Fibroblast of skin of scalp (primary cell): ENCODE measurements at regions not wholly inside any gene's neighbourhood (a gene's known extent, or its start where the extent isn't known, plus 50 kb on each side); places are given as distances from the start of the nearest gene placed in this dataset.
A peak's percentile ranks its signal among the peaks of the same experiment; 100 is the strongest.

Experiments
- DNase-seq: peaks from one replicate; pipeline ENCODE4 v3.0.0-alpha.2; 2013

DNA sequence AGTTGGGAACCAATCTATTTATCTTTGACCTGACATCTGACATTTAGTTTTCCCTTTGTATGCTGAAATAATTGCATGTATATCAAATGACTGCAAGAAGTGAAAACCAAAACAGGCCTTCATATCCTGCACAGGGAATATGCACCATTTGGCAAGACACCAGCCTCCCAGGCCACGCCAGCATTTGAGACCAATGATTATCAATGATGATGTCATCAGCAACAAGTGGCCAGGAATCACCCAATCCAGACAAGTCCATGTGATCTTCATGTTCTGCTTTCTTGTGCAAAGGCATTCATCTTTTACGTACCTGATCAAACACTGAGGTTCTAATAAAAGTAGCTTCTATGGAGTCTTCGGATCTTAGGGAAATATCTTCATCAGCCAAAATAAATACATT, 107.4 kb upstream of the TENT5A start:
- peak; percentile 23 for DNase-seq

DNA sequence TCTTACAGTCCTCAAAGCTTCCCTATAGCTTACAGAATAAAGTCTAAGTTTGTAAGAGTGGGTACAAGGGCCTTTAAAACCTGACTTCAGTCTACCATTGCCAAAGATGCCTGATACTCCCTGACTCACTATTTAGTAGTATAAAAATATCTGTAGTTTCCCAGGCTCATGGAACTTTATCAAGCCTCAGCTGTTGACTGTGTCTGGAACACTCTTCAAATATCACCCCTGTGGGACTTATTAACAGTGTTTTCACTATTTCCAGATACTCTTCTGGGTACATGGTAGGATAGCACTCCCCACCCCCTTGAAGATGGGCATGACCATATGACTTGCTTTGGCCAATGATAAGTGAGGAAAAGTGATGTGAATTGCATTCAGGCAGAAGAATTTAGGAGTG, 105.3 kb upstream of the TENT5A start:
- no peak for DNase-seq

DNA sequence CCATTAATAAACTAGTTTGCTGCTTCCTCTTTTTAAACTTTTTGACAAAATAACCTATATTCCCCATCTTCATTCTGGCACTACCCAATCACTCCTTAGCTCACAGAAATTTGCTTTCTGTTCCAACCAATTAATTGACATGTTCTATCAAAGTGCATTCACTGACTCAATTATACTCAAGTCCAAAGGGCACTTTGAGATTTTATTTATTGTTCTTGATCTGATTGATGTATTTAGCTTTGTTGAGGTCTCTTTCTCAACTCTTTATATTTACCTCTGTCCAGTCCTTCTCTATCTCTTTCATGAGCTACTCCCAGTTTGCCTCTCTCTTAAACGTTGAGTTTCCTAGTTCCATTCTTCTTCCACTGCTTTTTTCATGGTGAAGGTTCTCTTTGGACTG, 104.4 kb upstream of the TENT5A start:
- no peak for DNase-seq

DNA sequence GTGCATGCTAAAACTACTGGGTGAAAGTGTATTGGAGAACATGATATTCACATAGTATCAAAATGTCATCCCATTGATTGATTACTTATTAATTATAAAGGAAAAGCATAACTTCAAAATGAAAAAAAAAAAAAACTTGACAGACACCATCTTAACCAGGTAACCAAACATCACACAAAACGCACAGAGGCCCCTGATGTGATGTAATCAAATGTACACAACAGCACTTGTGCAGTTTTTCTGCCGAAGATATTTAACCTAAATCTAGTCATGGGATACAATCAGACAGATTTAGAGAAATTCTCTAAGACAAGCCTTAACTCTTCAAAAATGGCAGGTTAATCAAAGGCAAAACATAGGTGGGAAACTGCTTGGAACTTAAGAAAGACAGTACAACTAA, 102.0 kb upstream of the TENT5A start:
- no peak for DNase-seq

DNA sequence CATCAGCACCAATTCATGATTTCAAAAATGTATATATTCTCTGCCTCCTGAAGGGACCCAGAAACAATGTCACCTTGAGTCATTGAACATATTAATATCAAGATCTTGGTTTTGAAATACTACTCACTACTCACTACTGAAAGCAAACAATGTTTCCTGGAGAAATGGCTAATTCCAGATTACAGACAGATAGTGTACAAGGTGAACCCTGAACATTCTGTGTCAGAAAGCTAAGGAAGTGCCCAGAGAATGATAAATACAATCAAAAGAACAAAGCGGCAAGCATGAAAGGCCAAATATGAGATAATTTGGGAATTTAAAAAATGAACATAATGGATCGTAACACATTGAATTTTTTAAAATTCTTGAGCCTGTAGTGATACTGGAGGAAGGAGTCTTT, 101.5 kb upstream of the TENT5A start:
- DNase-seq: no peak

DNA sequence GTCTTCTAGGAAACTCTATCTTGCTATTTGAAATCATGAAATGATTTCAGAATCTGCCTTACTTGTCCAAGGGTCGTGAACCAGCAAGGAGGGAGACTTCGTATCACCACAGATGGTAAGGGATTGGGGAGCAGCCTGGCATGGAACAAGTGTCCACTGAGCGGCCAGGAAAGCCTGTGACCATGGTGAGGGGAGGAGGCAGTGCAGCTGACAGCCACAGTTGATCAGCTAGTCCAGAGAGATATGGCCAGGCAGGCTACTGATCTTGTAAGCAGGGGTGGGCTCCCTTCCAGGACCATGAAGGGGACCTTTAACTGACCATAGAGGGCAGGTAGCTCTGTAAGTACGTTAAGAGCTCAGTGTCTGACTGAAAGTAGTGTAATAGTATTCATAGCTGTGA, 96.8 kb upstream of the TENT5A start:
- no peak for DNase-seq

DNA sequence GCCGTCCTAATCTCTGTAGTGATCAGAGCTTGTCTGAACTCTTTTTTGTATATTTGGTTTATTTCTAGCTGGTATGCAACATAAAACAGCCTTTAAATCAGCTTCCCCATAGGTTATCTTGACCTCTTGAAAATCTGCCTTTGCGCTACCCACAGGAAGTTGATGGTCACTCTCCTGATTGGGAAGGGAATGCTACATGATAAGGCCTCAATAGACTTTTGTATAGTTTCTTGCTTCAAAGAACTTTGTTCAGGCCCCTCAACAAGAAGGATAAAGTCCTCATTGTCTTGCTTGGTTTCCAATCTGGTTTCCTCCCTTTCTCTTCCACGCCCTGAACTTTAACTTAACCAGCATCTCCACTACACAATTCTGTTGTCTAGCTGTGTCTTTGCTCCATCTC, 95.4 kb upstream of the TENT5A start:
- no peak for DNase-seq

DNA sequence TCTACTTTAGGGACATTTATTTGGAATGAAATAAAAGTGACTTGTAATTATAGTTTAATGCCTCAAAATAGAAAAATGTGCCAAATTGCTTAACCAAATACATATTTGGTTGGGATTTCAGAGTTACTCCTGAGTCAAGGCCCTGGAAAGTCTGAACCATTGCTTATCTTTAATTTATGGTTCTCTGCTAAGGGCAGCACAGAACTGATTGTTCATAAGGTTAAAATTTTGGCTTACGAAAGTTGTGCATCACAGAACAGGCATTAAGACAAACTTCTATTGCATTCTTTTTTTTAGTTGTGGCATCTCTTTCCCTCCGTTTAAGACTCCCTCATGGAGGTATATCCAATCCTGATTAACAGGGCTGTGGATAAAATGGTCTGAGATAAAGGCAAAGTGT, 92.2 kb upstream of the TENT5A start:
- DNase-seq: no peak

DNA sequence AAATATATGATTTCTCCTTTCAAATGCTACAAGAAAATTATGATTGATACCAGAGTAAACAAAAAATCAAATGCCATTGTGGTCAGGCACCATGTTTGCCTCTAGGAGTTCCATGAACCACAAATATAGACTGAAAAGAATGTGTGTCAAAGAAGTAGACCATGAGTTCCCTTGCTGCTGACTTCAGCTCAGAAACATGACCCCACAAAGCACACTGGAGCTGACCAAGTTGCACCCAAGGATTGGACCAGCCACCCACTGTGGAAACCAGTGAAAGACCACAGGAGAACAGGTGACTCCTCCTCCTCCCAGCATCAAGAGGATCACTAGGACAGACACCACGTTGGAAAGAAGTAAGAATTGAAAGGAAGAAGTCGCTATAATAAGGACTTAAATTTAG, 90.8 kb upstream of the TENT5A start:
- DNase-seq: no peak

DNA sequence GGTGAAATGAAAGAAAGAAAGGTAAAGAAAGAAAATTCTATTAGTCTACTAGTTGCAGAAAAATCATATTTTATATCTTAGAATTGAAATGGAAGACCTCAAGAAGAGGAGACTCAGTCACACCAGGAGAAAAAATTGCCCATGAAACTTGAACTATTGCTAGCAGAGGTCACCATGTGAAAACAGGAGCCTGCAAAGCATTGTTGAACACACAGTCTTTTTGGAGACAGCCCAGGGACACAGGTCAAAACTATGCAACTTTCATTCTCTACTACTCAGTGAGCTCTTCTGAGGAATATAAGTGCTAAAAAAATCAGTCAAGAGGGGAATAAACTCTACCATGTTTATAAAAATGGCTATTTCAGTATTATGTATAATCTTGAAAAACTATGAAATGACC, 89.8 kb upstream of the TENT5A start:
- no peak for DNase-seq

DNA sequence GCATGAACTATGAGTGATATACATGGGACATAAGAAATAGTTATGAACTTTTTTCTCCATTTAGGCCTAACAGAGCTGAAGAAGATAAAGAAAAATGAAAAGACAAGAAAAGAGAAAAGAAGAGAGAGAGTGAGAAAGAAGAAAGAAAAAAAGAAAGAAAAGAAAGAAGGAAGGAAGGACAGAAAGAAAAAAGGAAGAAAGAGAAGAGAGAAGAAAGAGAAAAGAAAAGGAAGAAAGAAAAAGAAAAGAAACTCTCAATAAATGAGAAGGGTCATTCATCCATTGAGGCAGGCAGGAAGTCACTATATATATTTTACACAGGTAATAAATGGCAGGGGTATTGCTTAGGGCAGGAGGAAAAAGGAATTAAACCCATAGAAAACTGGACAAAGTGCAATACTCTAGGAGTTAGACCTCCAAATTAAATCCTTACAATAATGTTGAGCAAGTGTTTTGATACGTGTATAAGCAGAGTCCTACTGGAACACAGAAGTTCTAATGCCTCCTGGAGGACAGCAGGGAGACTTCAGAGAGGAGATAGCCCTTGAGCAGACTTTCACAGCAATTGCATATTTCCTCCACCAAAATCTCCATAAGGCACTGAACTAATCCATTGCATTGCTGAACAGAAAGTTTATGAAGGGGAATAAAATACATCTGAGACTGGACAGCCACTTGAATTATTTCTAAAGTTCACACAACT, 86.4 kb upstream of the TENT5A start:
- no peak for DNase-seq

DNA sequence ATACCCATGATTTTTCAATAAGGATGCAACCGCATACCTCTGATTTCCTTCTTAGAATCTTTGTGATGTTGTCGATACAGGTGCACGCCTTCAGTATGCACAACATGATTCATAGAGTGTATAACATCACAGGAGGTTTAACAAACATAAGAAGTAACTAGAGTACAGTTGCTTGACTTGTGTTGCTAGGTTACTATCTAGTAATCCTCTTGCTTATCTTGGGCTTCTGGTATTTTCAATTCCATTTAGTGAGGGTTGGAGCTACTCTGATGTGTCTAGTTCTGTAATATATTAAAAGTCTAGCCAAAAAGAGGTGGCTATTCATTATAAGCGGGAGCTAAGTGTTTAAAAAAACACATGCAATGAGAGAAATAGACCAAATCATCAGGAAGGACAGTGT, 85.5 kb upstream of the TENT5A start:
- no peak for DNase-seq

DNA sequence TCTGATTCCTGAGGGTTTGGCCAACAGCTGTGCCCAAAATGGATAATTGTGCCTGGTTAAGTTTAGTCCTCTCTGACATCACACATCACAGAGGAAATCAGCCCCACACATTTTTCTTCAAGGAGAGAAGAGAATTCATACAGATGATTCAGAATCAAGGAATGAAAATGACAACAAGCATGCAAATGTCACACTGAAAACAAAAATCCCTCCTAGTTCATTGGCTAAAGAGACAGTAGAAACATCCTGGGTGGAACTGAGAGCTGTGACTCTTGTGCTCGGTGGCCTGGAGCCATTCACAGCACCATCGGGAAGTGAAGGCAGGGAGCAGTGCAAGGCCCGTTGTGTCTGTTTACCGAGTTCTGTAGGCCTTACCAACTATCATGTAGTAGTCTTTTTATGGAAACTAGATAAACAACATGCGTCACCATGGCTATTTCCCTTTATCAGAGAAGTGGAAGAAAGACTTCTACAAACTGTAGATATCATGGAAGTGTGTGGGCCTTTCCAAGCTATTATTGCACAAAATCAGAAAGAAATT, 81.7 kb upstream of the TENT5A start:
- peak; percentile 84 for DNase-seq

DNA sequence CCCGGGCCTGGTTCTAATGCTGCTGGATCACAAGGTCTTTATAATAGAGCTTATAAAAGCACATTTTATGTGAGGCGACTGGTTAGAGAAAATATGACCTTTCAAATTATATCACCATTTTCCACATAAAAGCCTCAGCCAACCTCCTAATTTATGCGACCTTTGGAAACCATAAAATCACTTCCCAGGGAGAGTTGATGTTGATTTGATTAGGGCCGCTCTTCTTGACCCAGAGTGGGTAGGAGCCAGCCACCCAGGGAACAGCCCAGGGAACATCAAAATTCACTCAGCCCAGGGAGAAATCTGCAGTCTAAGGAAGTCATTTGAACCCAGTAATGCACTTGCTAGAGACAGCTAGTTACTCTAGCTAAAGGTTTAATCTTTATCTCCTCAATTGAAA, 79.8 kb upstream of the TENT5A start:
- no peak for DNase-seq

DNA sequence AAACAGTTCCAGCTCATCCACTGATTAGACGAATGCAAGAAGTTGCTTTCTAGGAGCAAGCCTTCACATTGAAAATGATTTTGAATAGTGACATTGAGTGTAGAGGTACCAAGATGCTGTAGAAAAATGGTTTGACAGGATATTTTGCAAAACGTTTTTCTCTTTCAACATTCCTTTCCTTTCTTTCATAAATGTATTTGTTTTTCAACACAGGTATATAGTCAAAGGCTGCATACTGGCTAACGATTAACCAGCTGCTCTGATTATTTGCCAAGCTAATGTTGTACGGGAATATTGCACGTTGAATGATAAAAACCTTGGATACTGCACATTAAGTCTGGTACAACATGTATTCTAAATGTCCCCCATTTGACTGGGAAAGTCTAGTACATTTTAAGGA, 78.8 kb upstream of the TENT5A start:
- DNase-seq: no peak

DNA sequence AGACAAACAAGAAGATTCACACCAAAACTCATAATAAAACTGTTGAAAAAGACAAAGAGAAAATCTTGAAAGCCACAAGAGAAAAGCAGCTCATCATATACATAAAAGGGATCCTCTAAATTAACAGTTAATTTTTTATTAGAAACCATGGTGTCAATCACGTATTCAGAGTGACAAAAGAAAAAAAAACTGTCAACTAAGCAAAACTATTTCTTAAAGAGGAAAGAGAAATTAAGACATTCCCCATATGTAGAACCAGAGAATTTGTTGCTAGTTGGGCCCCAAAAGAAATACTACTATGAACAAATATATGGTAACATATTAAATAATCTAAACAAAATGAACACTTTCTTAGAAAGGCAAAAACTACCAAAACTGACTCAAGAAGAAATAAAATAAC, 74.3 kb upstream of the TENT5A start:
- no peak for DNase-seq

DNA sequence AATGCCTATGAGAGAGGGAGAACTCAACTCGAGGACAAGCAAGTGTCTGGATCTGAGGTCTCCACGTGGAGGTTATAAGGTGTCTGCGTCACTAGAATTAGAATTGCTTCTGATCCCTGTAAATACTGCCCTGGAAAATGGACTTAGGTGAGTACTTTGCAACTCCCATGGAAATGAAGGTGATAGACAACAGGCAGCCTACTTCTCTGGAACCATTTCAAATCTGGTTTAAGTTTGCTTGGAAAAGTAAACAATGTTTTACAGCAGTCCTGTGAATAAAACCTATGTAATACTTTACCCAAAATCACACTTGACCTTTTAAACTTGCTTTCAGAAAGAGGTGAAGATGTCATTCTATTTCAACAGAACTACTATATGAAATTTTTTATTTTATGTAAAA, 70.1 kb upstream of the TENT5A start:
- no peak for DNase-seq

DNA sequence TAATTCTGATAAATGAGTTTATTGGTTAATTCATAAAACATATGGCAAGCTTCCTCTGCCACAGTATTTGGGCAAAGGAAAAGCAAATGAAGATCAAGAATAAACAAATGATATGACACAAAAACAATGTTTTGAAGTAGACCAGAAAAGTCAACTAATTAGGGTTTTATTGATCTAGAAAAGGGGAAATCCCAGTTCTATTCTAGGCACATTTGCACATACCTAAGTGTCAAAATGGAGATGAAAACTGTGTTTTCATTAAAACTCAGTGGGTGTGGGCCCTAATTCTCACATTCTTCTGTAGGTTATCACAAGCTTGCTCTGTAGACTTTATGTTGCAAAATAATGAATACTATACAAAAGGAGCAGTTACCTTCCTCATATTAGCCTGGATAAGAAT, 69.0 kb upstream of the TENT5A start:
- DNase-seq: no peak

DNA sequence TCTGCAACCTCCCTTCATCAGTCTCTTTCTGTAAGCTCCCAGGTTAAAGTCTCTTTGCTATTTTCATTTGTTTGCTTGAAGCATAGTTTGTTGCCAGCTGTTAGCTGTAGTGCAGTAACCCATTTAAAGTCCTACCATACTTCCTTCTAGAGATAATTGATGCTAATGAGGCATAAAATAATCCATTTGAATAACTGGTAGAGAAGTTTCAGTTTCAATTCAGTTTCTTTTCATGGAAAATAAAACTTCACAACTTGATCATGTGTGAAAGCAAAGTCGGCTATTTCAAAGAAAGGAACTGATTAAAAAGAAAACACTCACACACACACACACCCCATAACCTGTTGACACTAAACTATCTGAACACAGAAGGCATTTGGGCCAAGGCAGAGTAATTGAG, 68.5 kb upstream of the TENT5A start:
- no peak for DNase-seq

DNA sequence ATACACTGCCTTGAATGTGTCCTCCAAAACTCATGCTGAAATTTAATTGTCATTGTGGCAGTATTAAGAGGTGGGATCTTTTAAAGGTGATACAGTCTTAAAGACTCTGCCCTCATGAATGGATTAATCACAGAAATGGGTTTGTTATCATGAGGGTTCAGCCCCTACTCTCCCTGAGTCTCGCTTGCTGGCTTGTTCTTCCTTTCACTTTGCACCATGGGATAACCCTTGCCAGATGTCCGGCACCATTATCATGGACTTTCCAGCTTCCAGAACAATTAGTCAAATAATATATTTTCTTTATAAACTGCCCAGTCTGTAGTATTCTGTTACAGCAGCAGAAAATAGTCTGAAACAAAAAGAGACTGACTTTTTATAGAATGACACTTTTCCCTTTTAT, 67.9 kb upstream of the TENT5A start:
- no peak for DNase-seq

DNA sequence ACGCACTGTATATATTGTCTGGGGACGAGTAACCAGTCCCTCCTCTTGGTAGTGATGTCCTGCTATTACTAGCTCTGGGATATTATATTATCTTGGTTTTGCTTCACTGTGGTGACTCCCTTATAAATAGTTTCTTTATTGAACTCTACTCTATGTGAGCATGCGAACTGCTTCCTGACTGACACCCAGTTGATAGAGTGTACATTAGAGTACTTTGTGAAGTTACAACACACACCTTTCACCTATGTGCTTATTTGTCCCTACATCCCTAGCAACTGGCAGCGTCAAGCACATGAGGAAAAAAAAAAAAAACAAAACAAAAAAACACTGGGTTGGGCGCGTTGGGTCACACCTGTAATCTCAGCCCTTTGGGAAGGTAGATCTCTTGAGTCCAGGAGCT, 67.3 kb upstream of the TENT5A start:
- DNase-seq: no peak

DNA sequence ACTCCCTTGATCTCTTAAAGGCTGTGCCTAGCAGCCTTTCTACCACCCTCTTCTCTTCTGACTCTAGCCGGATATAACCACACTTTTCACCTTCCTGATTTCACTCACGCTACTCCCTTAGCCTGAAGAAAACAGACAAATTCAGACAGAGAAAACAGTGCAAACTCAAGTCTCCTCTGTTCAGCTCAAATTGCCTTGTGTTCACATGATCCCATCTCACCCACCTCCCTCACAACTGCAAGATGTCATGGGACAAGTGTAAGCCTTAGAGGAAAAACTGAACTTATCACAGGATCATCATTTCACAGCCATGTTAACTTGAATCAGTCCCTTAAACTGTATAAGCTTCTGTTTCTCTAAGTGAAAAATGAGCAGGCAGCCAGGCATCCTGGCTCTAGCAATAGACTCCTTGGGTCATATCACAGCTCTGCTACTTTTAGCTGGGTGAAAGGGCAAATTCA, 66.5 kb upstream of the TENT5A start:
- DNase-seq: no peak

DNA sequence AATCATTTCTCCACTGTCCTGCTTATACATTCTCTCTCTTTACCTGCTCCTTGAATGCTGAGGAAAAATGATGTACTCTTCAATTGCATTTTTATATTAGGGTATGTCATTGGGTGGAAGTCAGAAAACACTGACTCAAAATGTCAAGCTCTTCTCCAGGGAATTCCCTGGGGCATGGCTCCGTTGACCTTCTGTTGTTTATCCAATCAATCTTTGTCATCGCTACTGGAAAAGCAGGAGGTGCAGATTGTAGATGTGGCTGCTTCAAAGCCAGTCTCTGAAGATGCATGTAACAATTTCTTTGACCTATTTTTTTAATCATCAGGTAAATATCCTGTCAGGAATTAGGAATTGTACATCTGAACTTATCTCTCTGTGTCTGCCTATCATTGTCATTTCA, 63.9 kb upstream of the TENT5A start:
- peak; percentile 15 for DNase-seq

DNA sequence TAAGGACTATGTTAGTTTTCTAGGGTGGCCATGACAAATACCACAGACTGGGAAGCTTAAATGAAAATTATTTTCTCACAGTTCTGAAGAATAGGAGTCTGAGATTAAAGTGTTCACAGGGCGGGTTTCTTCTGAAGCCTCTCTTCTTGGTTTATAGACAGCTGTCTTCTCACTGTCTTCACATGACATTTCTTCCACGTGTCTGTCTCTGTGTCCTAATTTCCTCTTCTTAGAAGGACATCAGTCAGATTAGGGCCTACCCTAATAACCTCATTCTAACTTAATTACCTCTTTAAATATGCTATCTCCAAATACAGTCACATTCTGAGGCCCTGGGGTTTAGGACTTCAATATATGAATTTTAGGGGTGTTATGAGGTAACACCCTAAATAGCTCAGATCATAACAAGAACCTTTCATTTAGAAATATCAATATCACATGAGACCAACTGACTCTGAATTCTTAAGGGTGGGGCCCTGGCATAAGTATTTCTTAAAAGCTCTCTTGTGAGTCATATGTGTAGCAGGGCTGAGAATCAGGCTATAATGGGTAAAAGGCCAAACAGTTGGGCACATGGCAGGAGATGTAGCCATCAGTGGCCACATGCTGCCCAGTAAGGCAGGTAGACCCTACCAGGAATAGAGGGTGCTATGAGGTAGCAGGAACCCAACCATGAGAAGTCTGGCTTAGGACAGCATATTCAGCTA, 62.0 kb upstream of the TENT5A start:
- DNase-seq: peak; percentile 43
